SK-N-SH (cell line): ENCODE measurements at regions not wholly inside any gene's neighbourhood (a gene's known extent, or its start where the extent isn't known, plus 50 kb on each side); places are given as distances from the start of the nearest gene placed in this dataset.

ENCODE experiments used
- CHD2 ChIP-seq: fragments of 150-350 bp; IDR thresholded peaks from 2 replicates; pipeline ENCODE4 v1.6.1; 2018; ENCODE audit warnings: low read length; ENCODE audit not compliant: partially characterized antibody
- EP300 ChIP-seq, 2 experiments: IDR thresholded peaks; 2 replicates each; pipeline versions ENCODE4 v1.4.0 to v1.6.1; 2012; ENCODE audit warnings: borderline replicate concordance in 1 of 2, low read depth in 1 of 2, low read length in 1 of 2
- EZH2phosphoT487 ChIP-seq: fragments of 200-600 bp; sonication (generic); IDR thresholded peaks from 2 replicates; pipeline ENCODE4 v1.6.1; 2017; ENCODE audit warnings: low read depth, mixed run types, mild to moderate bottlenecking, antibody characterized with exemption, moderate library complexity, borderline replicate concordance
- POLR2AphosphoS5 ChIP-seq: IDR thresholded peaks from 2 replicates; pipeline ENCODE4 v1.6.1; 2012; ENCODE audit warnings: low read depth, low read length
- RAD21 ChIP-seq: IDR thresholded peaks from 2 replicates; pipeline ENCODE4 v1.6.1; 2012; ENCODE audit warnings: mild to moderate bottlenecking, low read length
- RCOR1 ChIP-seq: fragments of 150-350 bp; IDR thresholded peaks from 2 replicates; pipeline ENCODE4 v1.6.1; 2017; ENCODE audit warnings: antibody characterized with exemption, low read length
- SMC3 ChIP-seq: IDR thresholded peaks from 2 replicates; pipeline ENCODE4 v1.6.1; 2012; ENCODE audit warnings: low read depth, low read length, improper control_type of control experiment
- TAF1 ChIP-seq: IDR thresholded peaks from 2 replicates; pipeline ENCODE4 v1.6.1; 2012; ENCODE audit warnings: low read depth, mild to moderate bottlenecking, low read length, moderate library complexity, borderline replicate concordance
- TEAD4 ChIP-seq: IDR thresholded peaks from 2 replicates; pipeline ENCODE4 v1.4.0; 2012; ENCODE audit warnings: mild to moderate bottlenecking, borderline replicate concordance; ENCODE audit not compliant: insufficient read depth
- TF ChIP-seq, protein P1 (sequence below): IDR thresholded peaks from 2 replicates; pipeline ENCODE4 v1.6.1; 2012; ENCODE audit warnings: mild to moderate bottlenecking, low read depth, low read length, moderate library complexity
- TF ChIP-seq, protein P2 (sequence below): fragments of 200-600 bp; sonication (generic); IDR thresholded peaks from 2 replicates; pipeline ENCODE4 v1.6.1; 2017; ENCODE audit warnings: antibody characterized with exemption, mild to moderate bottlenecking, moderate library complexity
- TF ChIP-seq, protein P3 (sequence below): fragments of 150-350 bp; IDR thresholded peaks from 2 replicates; pipeline ENCODE4 v1.6.1; 2017; ENCODE audit warnings: antibody characterized with exemption, low read length, low read depth, borderline replicate concordance
- TF ChIP-seq, protein P4 (sequence below): IDR thresholded peaks from 2 replicates; pipeline ENCODE4 v1.4.0; 2012; ENCODE audit warnings: low read depth

DNA sequence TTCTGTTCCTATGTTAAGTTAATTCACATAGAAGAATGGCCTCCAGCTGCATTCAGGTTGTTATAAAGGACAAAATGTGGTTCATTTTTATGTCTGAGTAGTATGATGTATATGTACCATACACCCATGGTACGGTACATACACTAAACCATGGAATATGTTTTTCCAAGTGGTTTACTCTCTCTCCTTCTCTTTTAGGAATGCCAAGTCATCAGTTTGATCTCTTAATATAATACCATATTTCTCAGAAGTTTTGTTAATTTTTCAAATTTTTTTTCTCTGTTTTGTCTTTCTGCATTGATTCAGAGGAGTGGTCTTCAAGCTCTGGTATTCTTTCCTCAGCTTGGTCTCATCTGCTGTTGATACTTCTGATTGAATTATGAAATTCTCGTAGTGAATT, 230.9 kb downstream of the DSEL start:
- TF ChIP-seq, protein P1, sequence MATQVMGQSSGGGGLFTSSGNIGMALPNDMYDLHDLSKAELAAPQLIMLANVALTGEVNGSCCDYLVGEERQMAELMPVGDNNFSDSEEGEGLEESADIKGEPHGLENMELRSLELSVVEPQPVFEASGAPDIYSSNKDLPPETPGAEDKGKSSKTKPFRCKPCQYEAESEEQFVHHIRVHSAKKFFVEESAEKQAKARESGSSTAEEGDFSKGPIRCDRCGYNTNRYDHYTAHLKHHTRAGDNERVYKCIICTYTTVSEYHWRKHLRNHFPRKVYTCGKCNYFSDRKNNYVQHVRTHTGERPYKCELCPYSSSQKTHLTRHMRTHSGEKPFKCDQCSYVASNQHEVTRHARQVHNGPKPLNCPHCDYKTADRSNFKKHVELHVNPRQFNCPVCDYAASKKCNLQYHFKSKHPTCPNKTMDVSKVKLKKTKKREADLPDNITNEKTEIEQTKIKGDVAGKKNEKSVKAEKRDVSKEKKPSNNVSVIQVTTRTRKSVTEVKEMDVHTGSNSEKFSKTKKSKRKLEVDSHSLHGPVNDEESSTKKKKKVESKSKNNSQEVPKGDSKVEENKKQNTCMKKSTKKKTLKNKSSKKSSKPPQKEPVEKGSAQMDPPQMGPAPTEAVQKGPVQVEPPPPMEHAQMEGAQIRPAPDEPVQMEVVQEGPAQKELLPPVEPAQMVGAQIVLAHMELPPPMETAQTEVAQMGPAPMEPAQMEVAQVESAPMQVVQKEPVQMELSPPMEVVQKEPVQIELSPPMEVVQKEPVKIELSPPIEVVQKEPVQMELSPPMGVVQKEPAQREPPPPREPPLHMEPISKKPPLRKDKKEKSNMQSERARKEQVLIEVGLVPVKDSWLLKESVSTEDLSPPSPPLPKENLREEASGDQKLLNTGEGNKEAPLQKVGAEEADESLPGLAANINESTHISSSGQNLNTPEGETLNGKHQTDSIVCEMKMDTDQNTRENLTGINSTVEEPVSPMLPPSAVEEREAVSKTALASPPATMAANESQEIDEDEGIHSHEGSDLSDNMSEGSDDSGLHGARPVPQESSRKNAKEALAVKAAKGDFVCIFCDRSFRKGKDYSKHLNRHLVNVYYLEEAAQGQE, result no peak
- TF ChIP-seq, protein P2, sequence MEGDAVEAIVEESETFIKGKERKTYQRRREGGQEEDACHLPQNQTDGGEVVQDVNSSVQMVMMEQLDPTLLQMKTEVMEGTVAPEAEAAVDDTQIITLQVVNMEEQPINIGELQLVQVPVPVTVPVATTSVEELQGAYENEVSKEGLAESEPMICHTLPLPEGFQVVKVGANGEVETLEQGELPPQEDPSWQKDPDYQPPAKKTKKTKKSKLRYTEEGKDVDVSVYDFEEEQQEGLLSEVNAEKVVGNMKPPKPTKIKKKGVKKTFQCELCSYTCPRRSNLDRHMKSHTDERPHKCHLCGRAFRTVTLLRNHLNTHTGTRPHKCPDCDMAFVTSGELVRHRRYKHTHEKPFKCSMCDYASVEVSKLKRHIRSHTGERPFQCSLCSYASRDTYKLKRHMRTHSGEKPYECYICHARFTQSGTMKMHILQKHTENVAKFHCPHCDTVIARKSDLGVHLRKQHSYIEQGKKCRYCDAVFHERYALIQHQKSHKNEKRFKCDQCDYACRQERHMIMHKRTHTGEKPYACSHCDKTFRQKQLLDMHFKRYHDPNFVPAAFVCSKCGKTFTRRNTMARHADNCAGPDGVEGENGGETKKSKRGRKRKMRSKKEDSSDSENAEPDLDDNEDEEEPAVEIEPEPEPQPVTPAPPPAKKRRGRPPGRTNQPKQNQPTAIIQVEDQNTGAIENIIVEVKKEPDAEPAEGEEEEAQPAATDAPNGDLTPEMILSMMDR, result no peak
- TF ChIP-seq EP300 (IDR thresholded peaks at IDR 0.05; ENCODE audit: borderline replicate concordance in 1 of 2, low read depth in 1 of 2, low read length in 1 of 2) (no peak), POLR2AphosphoS5 (no peak), RCOR1 (no peak), SMC3 (no peak), CHD2 (no peak), RAD21 (no peak), EZH2phosphoT487 (no peak), TEAD4 (no peak), TAF1 (no peak)
- TF ChIP-seq, protein P3, sequence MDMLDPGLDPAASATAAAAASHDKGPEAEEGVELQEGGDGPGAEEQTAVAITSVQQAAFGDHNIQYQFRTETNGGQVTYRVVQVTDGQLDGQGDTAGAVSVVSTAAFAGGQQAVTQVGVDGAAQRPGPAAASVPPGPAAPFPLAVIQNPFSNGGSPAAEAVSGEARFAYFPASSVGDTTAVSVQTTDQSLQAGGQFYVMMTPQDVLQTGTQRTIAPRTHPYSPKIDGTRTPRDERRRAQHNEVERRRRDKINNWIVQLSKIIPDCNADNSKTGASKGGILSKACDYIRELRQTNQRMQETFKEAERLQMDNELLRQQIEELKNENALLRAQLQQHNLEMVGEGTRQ, result no peak
- TF ChIP-seq, protein P4, sequence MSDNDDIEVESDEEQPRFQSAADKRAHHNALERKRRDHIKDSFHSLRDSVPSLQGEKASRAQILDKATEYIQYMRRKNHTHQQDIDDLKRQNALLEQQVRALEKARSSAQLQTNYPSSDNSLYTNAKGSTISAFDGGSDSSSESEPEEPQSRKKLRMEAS, result no peak
